ENCODE measurements at regions not wholly inside any gene's neighbourhood (a gene's known extent, or its start where the extent isn't known, plus 50 kb on each side); places are given as distances from the start of the nearest gene placed in this dataset.

DNA sequence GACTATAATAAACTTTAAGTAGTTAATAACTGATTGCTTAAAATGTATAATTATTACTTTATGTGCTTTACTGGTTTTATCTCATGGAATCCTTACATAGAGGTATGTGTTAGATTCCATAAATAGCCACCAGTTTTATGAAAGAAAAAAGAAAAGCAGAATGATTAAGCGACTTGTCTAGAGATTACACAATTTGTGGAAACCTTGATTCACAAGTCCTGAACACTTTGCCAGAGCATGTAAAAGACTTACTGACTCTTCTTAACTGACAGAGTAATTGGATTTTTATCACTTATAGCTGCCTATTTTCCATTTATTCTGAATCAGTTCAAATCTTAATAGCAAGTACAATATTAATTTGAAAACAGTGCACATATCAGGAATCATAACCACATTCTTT, 448.7 kb upstream of the NETO1 start:
- H3K27ac Mint-ChIP-seq = no peak overlapping the region
- no peaks in the 10 kb centered on the region for H3K9me3 ChIP-seq (ENCODE audit: low read length)
- DNase-seq = no peak
- no peaks in the 10 kb centered on the region for H3K27me3 Mint-ChIP-seq
- no peaks in the 10 kb centered on the region for H3K4me1 ChIP-seq (ENCODE audit: insufficient read depth, low read length)
- no peaks in the 10 kb centered on the region for H3K36me3 ChIP-seq (ENCODE audit: insufficient read depth, low read length)
- ChIA-PET POLR2A (no interaction called here), CTCF (no interaction called here)
- no peak overlapping the region for H3K4me3 Mint-ChIP-seq
- peaks cover 0 to 18% (median 6%) of the 10 kb centered on the region in 5 donors for H3K9me3 Mint-ChIP-seq
- H3K27ac ChIP-seq (ENCODE audit: low read depth, low read length) = no peak overlapping the region
- no peak overlapping the region for H3K4me3 ChIP-seq (ENCODE audit: low read length)
- H3K36me3 Mint-ChIP-seq = no peaks in the 10 kb centered on the region
- H3K27me3 ChIP-seq (ENCODE audit: insufficient read depth, low read length, poor library complexity, severe bottlenecking) = no peaks in the 10 kb centered on the region
- no peaks in the 10 kb centered on the region for H3K4me1 Mint-ChIP-seq

- CTCF ChIA-PET = no interaction called here
- Mint-ChIP-seq H3K27me3 (no peaks in the 10 kb centered on the region), H3K36me3 (no peaks in the 10 kb centered on the region), H3K9me3 (peaks cover 3 to 19% (median 6%) of the 10 kb centered on the region in 5 donors), H3K4me3 (no peak overlapping the region), H3K4me1 (no peaks in the 10 kb centered on the region), H3K27ac (no peak overlapping the region)
- Histone ChIP-seq H3K27ac (ENCODE audit: low read depth, low read length) (no peak overlapping the region), H3K4me3 (ENCODE audit: low read length) (no peak overlapping the region), H3K9me3 (ENCODE audit: low read length) (no peaks in the 10 kb centered on the region), H3K27me3 (ENCODE audit: insufficient read depth, low read length, poor library complexity, severe bottlenecking) (no peaks in the 10 kb centered on the region), H3K36me3 (ENCODE audit: insufficient read depth, low read length) (no peaks in the 10 kb centered on the region), H3K4me1 (ENCODE audit: insufficient read depth, low read length) (no peaks in the 10 kb centered on the region)
- POLR2A ChIA-PET = no interaction called here
- no peak for DNase-seq
Observed at GRCh38 chr18:73315381-73315780, 447.6 kb upstream of the NETO1 start.

GRCh38 chr18:73313476-73313875, 445.7 kb upstream of the NETO1 start:
- H3K4me3 ChIP-seq (ENCODE audit: low read length) = no peak overlapping the region
- H3K9me3 Mint-ChIP-seq = peaks cover 0 to 18% (median 3%) of the 10 kb centered on the region in 5 donors
- H3K9me3 ChIP-seq (ENCODE audit: low read length) = no peaks in the 10 kb centered on the region
- H3K36me3 ChIP-seq (ENCODE audit: insufficient read depth, low read length) = no peaks in the 10 kb centered on the region
- no peak overlapping the region for H3K27ac ChIP-seq (ENCODE audit: low read depth, low read length)
- ChIA-PET POLR2A (no interaction called here), CTCF (no interaction called here)
- H3K27me3 Mint-ChIP-seq = no peaks in the 10 kb centered on the region
- H3K36me3 Mint-ChIP-seq = no peaks in the 10 kb centered on the region
- DNase-seq = no peak
- H3K4me3 Mint-ChIP-seq = no peak overlapping the region
- H3K4me1 ChIP-seq (ENCODE audit: insufficient read depth, low read length) = no peaks in the 10 kb centered on the region
- H3K27me3 ChIP-seq (ENCODE audit: insufficient read depth, low read length, poor library complexity, severe bottlenecking) = no peaks in the 10 kb centered on the region
- H3K4me1 Mint-ChIP-seq = no peaks in the 10 kb centered on the region
- no peak overlapping the region for H3K27ac Mint-ChIP-seq

DNA sequence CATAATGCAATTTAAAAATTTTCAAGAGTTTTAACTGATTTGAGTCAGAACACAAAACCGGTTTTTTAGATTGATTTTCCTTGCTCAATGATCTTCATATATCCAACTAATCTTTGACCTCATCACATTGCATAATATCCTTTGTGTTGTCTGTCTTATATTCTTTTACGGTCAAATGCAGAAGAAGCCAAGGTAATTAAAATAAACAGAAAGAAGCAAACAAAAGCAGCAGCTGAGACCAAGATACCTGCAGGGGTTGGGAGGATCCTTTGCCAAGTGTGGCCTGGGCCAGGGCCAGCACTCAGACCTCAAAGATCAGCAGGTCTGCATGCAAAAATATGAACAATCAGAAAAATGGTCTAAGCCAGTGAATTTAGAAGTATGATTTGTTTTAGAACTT, 428.9 kb upstream of the NETO1 start:
- no peaks in the 10 kb centered on the region for H3K4me1 Mint-ChIP-seq
- no peaks in the 10 kb centered on the region for H3K36me3 Mint-ChIP-seq
- no peak for DNase-seq
- no peaks in the 10 kb centered on the region for H3K27me3 Mint-ChIP-seq
- Histone ChIP-seq H3K4me3 (ENCODE audit: low read length) (no peak overlapping the region), H3K36me3 (ENCODE audit: insufficient read depth, low read length) (no peaks in the 10 kb centered on the region), H3K9me3 (ENCODE audit: low read length) (no peaks in the 10 kb centered on the region), H3K27me3 (ENCODE audit: insufficient read depth, low read length, poor library complexity, severe bottlenecking) (no peaks in the 10 kb centered on the region), H3K27ac (ENCODE audit: low read depth, low read length) (no peak overlapping the region), H3K4me1 (ENCODE audit: insufficient read depth, low read length) (no peaks in the 10 kb centered on the region)
- H3K9me3 Mint-ChIP-seq = peaks cover 3 to 14% (median 9%) of the 10 kb centered on the region in 5 donors
- POLR2A ChIA-PET = no interaction called here
- CTCF ChIA-PET = no interaction called here
- no peak overlapping the region for H3K27ac Mint-ChIP-seq
- no peak overlapping the region for H3K4me3 Mint-ChIP-seq

DNA sequence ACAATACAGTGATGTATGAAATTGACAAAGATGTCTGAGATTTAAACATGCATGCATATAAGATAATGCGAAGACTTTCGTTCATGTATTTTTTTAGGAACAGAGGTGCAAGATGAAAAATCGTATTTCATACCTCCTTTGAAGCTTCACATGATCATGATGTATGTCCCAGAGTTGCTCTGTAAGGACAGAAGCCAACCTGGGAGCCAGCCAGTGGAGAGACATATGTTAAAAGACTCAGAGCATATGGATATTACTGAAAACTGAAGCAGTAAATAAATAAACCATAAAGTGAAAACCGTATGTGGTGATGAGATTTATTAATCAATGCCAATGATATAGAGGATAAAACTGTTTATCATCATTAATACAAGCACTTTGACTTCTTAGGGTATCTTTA, 424.4 kb upstream of the NETO1 start:
- Mint-ChIP-seq H3K9me3 (peaks cover 0 to 22% (median 10%) of the 10 kb centered on the region in 5 donors), H3K27me3 (no peaks in the 10 kb centered on the region)
- DNase-seq = no peak

GRCh38 chr18:73288813-73289212, 421.0 kb upstream of the NETO1 start:
- no peaks in the 10 kb centered on the region for H3K36me3 Mint-ChIP-seq
- Histone ChIP-seq H3K36me3 (ENCODE audit: insufficient read depth, low read length) (no peaks in the 10 kb centered on the region), H3K4me1 (ENCODE audit: insufficient read depth, low read length) (no peaks in the 10 kb centered on the region), H3K27me3 (ENCODE audit: insufficient read depth, low read length, poor library complexity, severe bottlenecking) (no peaks in the 10 kb centered on the region), H3K9me3 (ENCODE audit: low read length) (no peaks in the 10 kb centered on the region), H3K27ac (ENCODE audit: low read depth, low read length) (no peak overlapping the region), H3K4me3 (ENCODE audit: low read length) (no peak overlapping the region)
- no peak overlapping the region for H3K4me3 Mint-ChIP-seq
- ChIA-PET POLR2A (no interaction called here), CTCF (no interaction called here)
- no peak for DNase-seq
- H3K4me1 Mint-ChIP-seq = no peaks in the 10 kb centered on the region
- no peak overlapping the region for H3K27ac Mint-ChIP-seq
- peaks cover 5 to 18% (median 10%) of the 10 kb centered on the region in 5 donors for H3K9me3 Mint-ChIP-seq
- no peaks in the 10 kb centered on the region for H3K27me3 Mint-ChIP-seq

More for the DNA sequence above, 424.4 kb upstream of the NETO1 start:
- H3K27ac Mint-ChIP-seq = no peak overlapping the region
- Histone ChIP-seq H3K27ac (ENCODE audit: low read depth, low read length) (no peak overlapping the region), H3K36me3 (ENCODE audit: insufficient read depth, low read length) (no peaks in the 10 kb centered on the region), H3K9me3 (ENCODE audit: low read length) (no peaks in the 10 kb centered on the region), H3K4me3 (ENCODE audit: low read length) (no peak overlapping the region), H3K27me3 (ENCODE audit: insufficient read depth, low read length, poor library complexity, severe bottlenecking) (no peaks in the 10 kb centered on the region), H3K4me1 (ENCODE audit: insufficient read depth, low read length) (no peaks in the 10 kb centered on the region)
- no peaks in the 10 kb centered on the region for H3K4me1 Mint-ChIP-seq
- ChIA-PET POLR2A (no interaction called here), CTCF (no interaction called here)
- no peak overlapping the region for H3K4me3 Mint-ChIP-seq
- no peaks in the 10 kb centered on the region for H3K36me3 Mint-ChIP-seq

DNA sequence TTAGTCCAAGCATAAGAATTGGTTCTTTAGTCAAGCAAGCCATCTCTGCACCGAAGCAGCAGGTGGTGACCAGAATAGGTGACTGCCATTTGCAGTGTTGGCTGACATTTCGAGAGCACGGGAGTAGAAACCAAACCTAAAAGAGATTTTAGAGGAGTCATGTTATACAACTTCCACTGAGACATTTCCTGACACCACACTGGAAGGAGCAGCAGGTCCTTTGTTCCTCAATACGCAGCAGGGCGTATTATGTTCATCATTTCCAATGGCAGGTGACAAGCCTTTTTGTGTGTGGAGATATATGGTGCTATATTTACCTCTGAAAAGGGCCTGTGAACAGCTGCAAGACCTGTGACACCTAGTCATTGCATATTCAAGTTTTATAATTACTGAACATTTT, 418.8 kb upstream of the NETO1 start:
- POLR2A ChIA-PET = interaction anchor here (0.6 kb wide), 1 partner anchor 1053 kb away, joined by 5 read pairs; no protein-coding TSS in a partner anchor
- Mint-ChIP-seq H3K4me1 (no peaks in the 10 kb centered on the region), H3K4me3 (no peak overlapping the region), H3K27me3 (peaks cover 0 to 2% of the 10 kb centered on the region in 2 donors), H3K27ac (no peak overlapping the region), H3K36me3 (no peaks in the 10 kb centered on the region), H3K9me3 (peaks cover 5 to 16% (median 10%) of the 10 kb centered on the region in 5 donors)
- H3K27ac ChIP-seq (ENCODE audit: low read depth, low read length) = no peak overlapping the region
- CTCF ChIA-PET = no interaction called here
- no peaks in the 10 kb centered on the region for H3K4me1 ChIP-seq (ENCODE audit: insufficient read depth, low read length)
- no peaks in the 10 kb centered on the region for H3K36me3 ChIP-seq (ENCODE audit: insufficient read depth, low read length)
- no peaks in the 10 kb centered on the region for H3K27me3 ChIP-seq (ENCODE audit: insufficient read depth, low read length, poor library complexity, severe bottlenecking)
- H3K4me3 ChIP-seq (ENCODE audit: low read length) = no peak overlapping the region
- DNase-seq = no peak
- no peaks in the 10 kb centered on the region for H3K9me3 ChIP-seq (ENCODE audit: low read length)

- Mint-ChIP-seq H3K27me3 (peaks cover 0 to 2% of the 10 kb centered on the region in 2 donors), H3K4me3 (no peak overlapping the region), H3K27ac (no peak overlapping the region), H3K9me3 (peaks cover 5 to 20% (median 17%) of the 10 kb centered on the region in 5 donors), H3K4me1 (no peaks in the 10 kb centered on the region), H3K36me3 (no peaks in the 10 kb centered on the region)
- ChIA-PET CTCF (no interaction called here), POLR2A (no interaction called here)
- H3K9me3 ChIP-seq (ENCODE audit: low read length) = no peaks in the 10 kb centered on the region
- H3K4me3 ChIP-seq (ENCODE audit: low read length) = no peak overlapping the region
- H3K27ac ChIP-seq (ENCODE audit: low read depth, low read length) = no peak overlapping the region
- no peaks in the 10 kb centered on the region for H3K36me3 ChIP-seq (ENCODE audit: insufficient read depth, low read length)
- no peaks in the 10 kb centered on the region for H3K27me3 ChIP-seq (ENCODE audit: insufficient read depth, low read length, poor library complexity, severe bottlenecking)
- no peak for DNase-seq
- H3K4me1 ChIP-seq (ENCODE audit: insufficient read depth, low read length) = no peaks in the 10 kb centered on the region
Observed at GRCh38 chr18:73283788-73284187, 416.0 kb upstream of the NETO1 start.

DNA sequence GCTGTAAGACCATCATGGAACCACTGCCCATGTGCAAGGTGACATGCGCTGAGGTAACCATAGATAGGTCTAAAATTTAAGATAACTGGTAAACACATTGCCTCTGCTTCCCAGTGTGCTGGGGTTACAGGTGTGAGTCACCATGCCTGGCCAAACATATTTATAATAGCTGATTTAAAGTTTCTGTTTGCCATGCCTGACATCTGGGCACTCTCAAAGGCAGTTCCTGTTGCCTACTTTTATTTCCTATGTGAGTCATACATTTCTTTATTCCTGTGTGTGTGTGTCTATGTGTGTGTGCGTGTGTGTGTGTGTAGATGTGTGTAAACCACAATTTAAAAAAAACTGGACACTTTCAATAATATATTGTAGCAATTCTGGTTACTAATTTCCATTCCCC, 415.2 kb upstream of the NETO1 start:
- Mint-ChIP-seq H3K4me3 (no peak overlapping the region), H3K4me1 (no peaks in the 10 kb centered on the region), H3K9me3 (peaks cover 7 to 26% (median 14%) of the 10 kb centered on the region in 5 donors), H3K36me3 (no peaks in the 10 kb centered on the region), H3K27ac (no peak overlapping the region), H3K27me3 (peaks cover 0 to 2% of the 10 kb centered on the region in 2 donors)
- DNase-seq = no peak
- POLR2A ChIA-PET = no interaction called here
- H3K4me3 ChIP-seq (ENCODE audit: low read length) = no peak overlapping the region
- no peaks in the 10 kb centered on the region for H3K27me3 ChIP-seq (ENCODE audit: insufficient read depth, low read length, poor library complexity, severe bottlenecking)
- no peaks in the 10 kb centered on the region for H3K4me1 ChIP-seq (ENCODE audit: insufficient read depth, low read length)
- H3K36me3 ChIP-seq (ENCODE audit: insufficient read depth, low read length) = no peaks in the 10 kb centered on the region
- no peaks in the 10 kb centered on the region for H3K9me3 ChIP-seq (ENCODE audit: low read length)
- no peak overlapping the region for H3K27ac ChIP-seq (ENCODE audit: low read depth, low read length)
- CTCF ChIA-PET = no interaction called here
